Left lung (tissue), 4 donors: ENCODE measurements at regions not wholly inside any gene's neighbourhood (a gene's known extent, or its start where the extent isn't known, plus 50 kb on each side); places are given as distances from the start of the nearest gene placed in this dataset.
"Not testable (repeated sequence)": the region's sequence is repeated elsewhere in the genome, so short reads cannot be mapped to it uniquely, and the experiment has no call there.

ENCODE experiments used
- ATAC-seq: fragments of 200-7000 bp; cut with Tn5 transposase; one replicate; pipeline ENCODE4 v1.9.1; 2020; ENCODE audit warnings: moderate library complexity
- DNase-seq, 4 donors: peaks; one replicate each; pipeline ENCODE4 v3.0.0-alpha.2; 2013 to 2020
- H3K27ac ChIP-seq, 2 donors: fragments of 200-600 bp; sonication (generic) in 1 of 2; one replicate each; pipeline versions ENCODE4 v1.5.0 to v1.8.0; 2020 to 2021
- H3K27me3 ChIP-seq, 2 donors: fragments of 200-600 bp; sonication (generic) in 1 of 2; one replicate each; pipeline versions ENCODE4 v1.5.0 to v1.8.0; 2020 to 2021
- H3K36me3 ChIP-seq, 2 donors: fragments of 200-600 bp; sonication (generic) in 1 of 2; one replicate each; pipeline versions ENCODE4 v1.5.0 to v1.8.0; 2020 to 2021
- H3K4me1 ChIP-seq, 2 donors: fragments of 200-600 bp; one replicate each; pipeline ENCODE4 v1.8.0; 2021
- H3K4me3 ChIP-seq, 2 donors: fragments of 200-600 bp; sonication (generic) in 1 of 2; one replicate each; pipeline versions ENCODE4 v1.5.0 to v1.8.0; 2020 to 2021; ENCODE audit warnings: mild to moderate bottlenecking in 1 of 2
- H3K9me3 ChIP-seq, 2 donors: fragments of 200-600 bp; sonication (generic) in 1 of 2; one replicate each; pipeline versions ENCODE4 v1.5.0 to v1.8.0; 2020 to 2021
- intact Hi-C, 2 donors: fragments of 100-400 bp; cut with DNase I; formaldehyde crosslinking; loops; one replicate each; pipeline versions ENCODE4 v1.11.2 to v1.14.2; 2022
- TF ChIP-seq, protein P1 (sequence below), 2 donors: fragments of 200-600 bp; sonication (generic) in 1 of 2; IDR thresholded peaks; one replicate each; pipeline versions ENCODE4 v1.5.0 to v1.8.0; 2021; ENCODE audit warnings: antibody characterized with exemption in 2 of 2
- donor health status: DM: no; HTN: yes; CAD: no.
- donor health status: DM: no; HTN: no; CAD: no.

DNA sequence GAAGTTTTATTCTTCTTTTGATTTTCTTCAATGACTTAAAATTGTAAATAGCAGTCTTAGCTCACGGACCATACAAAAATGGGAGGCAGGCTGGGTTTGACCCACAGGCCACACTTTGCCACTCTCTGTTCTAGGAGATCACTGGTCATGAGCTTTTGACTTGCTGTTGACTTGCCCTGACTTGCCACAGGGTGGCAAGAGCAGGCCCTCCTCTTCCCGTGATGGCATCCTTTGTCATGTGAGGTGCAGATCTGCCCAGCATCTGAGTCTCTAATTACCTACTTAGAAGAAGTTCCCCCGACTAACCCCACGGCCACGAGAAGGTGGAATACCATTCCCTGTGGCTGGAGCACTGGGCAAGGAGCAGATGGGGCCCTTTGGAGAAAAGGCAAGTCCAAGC is 81.0 kb upstream of the SCAF11 start:
- no peak for ATAC-seq
- Histone ChIP-seq H3K36me3 (no peaks in the 10 kb centered on the region), H3K9me3 (no peaks in the 10 kb centered on the region), H3K4me1 (no peaks in the 10 kb centered on the region), H3K27me3 (no peaks in the 10 kb centered on the region), H3K4me3 (no peak overlapping the region), H3K27ac (no peak overlapping the region)
- TF ChIP-seq, protein P1, sequence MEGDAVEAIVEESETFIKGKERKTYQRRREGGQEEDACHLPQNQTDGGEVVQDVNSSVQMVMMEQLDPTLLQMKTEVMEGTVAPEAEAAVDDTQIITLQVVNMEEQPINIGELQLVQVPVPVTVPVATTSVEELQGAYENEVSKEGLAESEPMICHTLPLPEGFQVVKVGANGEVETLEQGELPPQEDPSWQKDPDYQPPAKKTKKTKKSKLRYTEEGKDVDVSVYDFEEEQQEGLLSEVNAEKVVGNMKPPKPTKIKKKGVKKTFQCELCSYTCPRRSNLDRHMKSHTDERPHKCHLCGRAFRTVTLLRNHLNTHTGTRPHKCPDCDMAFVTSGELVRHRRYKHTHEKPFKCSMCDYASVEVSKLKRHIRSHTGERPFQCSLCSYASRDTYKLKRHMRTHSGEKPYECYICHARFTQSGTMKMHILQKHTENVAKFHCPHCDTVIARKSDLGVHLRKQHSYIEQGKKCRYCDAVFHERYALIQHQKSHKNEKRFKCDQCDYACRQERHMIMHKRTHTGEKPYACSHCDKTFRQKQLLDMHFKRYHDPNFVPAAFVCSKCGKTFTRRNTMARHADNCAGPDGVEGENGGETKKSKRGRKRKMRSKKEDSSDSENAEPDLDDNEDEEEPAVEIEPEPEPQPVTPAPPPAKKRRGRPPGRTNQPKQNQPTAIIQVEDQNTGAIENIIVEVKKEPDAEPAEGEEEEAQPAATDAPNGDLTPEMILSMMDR (IDR thresholded peaks at IDR 0.05): no peak
- no peak for DNase-seq
- intact Hi-C loops: no loop called here

DNA sequence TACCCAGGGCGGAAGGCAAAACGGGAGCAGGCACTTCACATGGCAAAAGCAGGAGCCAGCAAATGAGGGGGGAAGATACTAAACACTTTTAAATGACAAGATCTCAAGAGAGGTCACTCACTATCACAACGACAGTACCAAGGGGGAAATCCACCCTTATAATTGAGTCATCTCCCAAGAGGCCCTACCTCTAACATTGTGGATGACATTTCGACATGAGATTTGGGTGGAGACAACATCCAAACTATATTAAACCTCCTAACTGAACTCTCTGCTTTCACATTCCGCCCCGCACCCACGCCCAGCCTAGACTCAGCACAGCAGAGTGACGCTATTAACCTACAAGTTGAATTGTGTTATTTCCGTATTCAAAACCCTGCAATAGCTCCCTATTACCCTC is 76.7 kb upstream of the SCAF11 start:
- H3K4me1 ChIP-seq: no peaks in the 10 kb centered on the region
- no peaks in the 10 kb centered on the region for H3K27me3 ChIP-seq
- TF ChIP-seq, protein P1 (IDR thresholded peaks at IDR 0.05): no peak
- no peak overlapping the region for H3K27ac ChIP-seq
- no peaks in the 10 kb centered on the region for H3K36me3 ChIP-seq
- intact Hi-C loops: no loop called here
- no peak overlapping the region for H3K4me3 ChIP-seq
- DNase-seq (no peak), ATAC-seq (no peak)
- H3K9me3 ChIP-seq: no peaks in the 10 kb centered on the region

DNA sequence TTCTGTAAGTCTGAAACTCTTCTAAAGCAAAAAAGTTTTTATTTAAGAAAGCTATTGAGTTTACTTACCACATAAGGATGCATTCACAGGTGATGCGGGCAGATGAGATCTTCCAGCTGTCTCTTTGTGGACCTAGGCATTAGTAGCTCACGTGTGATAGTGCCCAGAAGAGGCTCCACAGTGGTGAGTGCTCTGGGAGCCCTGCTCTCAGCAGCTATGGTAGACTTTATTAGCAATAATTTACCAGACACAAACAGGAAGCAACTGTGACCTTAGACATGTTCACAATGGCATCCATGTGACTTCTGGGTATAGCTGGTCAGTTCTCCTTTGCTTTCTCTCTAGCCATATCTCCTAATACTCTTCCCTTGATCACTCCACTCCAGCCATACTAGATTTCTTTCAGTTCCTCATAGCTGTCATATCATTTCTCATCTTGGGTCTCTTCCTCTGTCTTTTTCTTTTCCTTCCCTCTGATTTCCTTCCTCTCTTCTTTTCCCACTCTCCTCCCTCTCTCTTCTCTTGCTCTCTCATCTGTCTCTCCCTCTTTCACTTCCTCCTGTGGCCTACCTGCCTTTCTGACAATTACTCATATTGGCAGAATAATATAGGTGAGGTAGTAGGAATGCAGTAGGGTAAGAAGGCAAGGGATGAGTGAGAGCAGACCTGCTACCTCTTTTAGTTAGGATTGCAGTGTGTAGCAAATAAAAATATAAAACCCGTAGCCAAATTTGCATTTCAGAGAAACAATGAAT is 75.2 kb upstream of the SCAF11 start:
- TF ChIP-seq, protein P1 (IDR thresholded peaks at IDR 0.05): no peak
- Histone ChIP-seq H3K9me3 (no peaks in the 10 kb centered on the region), H3K4me1 (no peaks in the 10 kb centered on the region), H3K4me3 (no peak overlapping the region), H3K36me3 (no peaks in the 10 kb centered on the region), H3K27me3 (no peaks in the 10 kb centered on the region), H3K27ac (no peak overlapping the region)
- intact Hi-C loops: no loop called here
- ATAC-seq (no peak), DNase-seq (no peak)

DNA sequence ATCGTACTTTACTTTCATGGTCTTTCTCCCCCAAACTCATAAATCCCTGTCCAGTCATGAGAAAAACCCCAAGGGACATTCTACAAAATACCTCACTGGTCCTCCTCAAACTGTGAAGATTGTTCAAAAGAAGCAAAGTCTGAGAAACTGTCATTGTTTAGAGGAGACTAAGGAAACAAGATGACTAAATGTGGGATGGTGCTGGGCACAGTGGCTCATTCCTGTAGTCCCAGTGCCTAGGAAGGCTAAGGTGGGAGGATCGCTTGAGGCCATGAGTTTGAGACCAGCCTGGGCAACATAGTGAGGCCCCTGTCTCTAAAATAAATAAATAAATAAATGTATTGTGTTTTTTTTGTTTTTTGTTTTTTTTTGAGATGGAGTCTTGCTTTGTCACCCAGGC is 74.2 kb upstream of the SCAF11 start:
- Histone ChIP-seq H3K27ac (no peak overlapping the region), H3K4me3 (no peak overlapping the region), H3K36me3 (no peaks in the 10 kb centered on the region), H3K9me3 (no peaks in the 10 kb centered on the region), H3K4me1 (no peaks in the 10 kb centered on the region), H3K27me3 (no peaks in the 10 kb centered on the region)
- TF ChIP-seq, protein P1 (IDR thresholded peaks at IDR 0.05): no peak
- ATAC-seq (no peak), DNase-seq (no peak)
- intact Hi-C loops: no loop called here

DNA sequence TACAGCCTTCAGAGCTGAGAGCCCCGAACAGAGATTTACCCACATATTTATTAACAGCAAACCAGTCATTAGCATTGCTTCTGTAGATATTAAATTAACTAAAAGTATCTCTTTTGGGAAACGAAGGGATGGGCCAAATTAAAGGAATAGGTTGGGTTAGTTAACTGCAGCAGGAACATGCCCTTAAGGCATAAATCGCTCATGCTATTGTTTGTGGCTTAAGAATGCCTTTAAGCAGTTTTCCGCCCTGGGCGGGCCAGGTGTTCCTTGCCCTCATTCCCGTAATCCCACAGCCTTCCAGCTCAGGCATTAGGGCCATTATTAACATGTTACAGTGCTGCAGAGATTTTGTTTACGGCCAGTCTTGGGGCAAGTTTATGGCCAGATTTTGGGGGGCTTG is 68.3 kb upstream of the SCAF11 start:
- ATAC-seq, H3K4me1 ChIP-seq, H3K27me3 ChIP-seq, H3K36me3 ChIP-seq, DNase-seq, H3K4me3 ChIP-seq, H3K27ac ChIP-seq, intact Hi-C loops: not testable (repeated sequence)
- peaks cover 0 to 26% of the 10 kb centered on the region in 2 donors for H3K9me3 ChIP-seq

DNA sequence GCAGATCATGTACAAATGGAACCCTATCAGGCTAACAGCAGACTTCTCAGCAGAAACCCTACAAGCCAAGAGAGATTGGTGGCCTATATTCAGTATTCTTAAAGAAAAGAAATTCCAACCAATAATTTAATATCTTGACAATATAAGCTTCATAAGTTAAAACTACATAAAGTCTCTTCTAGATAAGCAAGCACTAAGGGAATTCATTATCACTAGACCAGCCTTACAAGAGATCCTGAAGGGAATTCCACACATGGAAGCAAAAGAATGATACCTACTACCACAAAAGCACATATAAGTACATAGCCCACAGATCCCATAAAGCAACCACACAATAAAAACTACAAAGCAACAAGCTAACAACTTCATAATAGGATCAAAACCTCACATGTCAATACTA is 60.4 kb upstream of the SCAF11 start:
- Histone ChIP-seq H3K9me3 (peaks cover 0 to 59% of the 10 kb centered on the region in 2 donors), H3K36me3 (no peaks in the 10 kb centered on the region), H3K27me3 (no peaks in the 10 kb centered on the region), H3K4me1 (no peaks in the 10 kb centered on the region), H3K27ac (no peak overlapping the region), H3K4me3 (no peak overlapping the region)
- ATAC-seq: no peak
- DNase-seq: no peak
- intact Hi-C loops: no loop called here
- TF ChIP-seq, protein P1 (IDR thresholded peaks at IDR 0.05): no peak
